GM23338 (cell line): ENCODE measurements at regions not wholly inside any gene's neighbourhood (a gene's known extent, or its start where the extent isn't known, plus 50 kb on each side); places are given as distances from the start of the nearest gene placed in this dataset.

Experiments
- ATAC-seq: fragments of 200-7000 bp; cut with Tn5 transposase; 3 replicates; pipeline ENCODE4 v1.9.1; 2020
- DNase-seq: peaks from one replicate; pipeline ENCODE4 v3.0.0-alpha.2; 2015; ENCODE audit warnings: low spot score
- H2AFZ ChIP-seq: fragments of 200-600 bp; sonication (generic); 2 replicates; pipeline ENCODE4 v1.8.0; 2016; ENCODE audit warnings: antibody characterized with exemption, mild to moderate bottlenecking, moderate library complexity
- H3F3A ChIP-seq: fragments of 200-600 bp; sonication (generic); replicated peaks from 2 replicates; pipeline ENCODE4 v1.8.0; 2017; ENCODE audit warnings: antibody characterized with exemption, mixed run types, low read depth
- H3K27ac ChIP-seq: fragments of 200-600 bp; sonication (generic); 2 replicates; pipeline ENCODE4 v1.6.1; 2016; ENCODE audit warnings: low read depth
- H3K27me3 ChIP-seq: fragments of 200-600 bp; sonication (generic); 2 replicates; pipeline ENCODE4 v1.8.0; 2016; ENCODE audit warnings: mild to moderate bottlenecking, mixed run types, moderate library complexity; ENCODE audit not compliant: insufficient read depth
- H3K36me3 ChIP-seq: fragments of 200-600 bp; sonication (generic); 2 replicates; pipeline ENCODE4 v1.8.0; 2016; ENCODE audit warnings: mild to moderate bottlenecking; ENCODE audit not compliant: insufficient read depth
- H3K4me1 ChIP-seq: fragments of 200-600 bp; sonication (generic); 2 replicates; pipeline ENCODE4 v1.8.0; 2016; ENCODE audit warnings: mild to moderate bottlenecking, moderate library complexity; ENCODE audit not compliant: insufficient read depth
- H3K4me2 ChIP-seq: fragments of 200-600 bp; sonication (generic); 2 replicates; pipeline ENCODE4 v1.7.1; 2017; ENCODE audit warnings: mixed run types
- H3K4me3 ChIP-seq: fragments of 200-600 bp; sonication (generic); 2 replicates; pipeline ENCODE4 v1.6.1; 2016; ENCODE audit warnings: mixed run types
- H3K79me2 ChIP-seq: fragments of 200-600 bp; sonication (generic); replicated peaks from 2 replicates; pipeline ENCODE4 v1.8.0; 2017; ENCODE audit warnings: mild to moderate bottlenecking; ENCODE audit not compliant: insufficient read depth
- H3K9me2 ChIP-seq: fragments of 200-600 bp; sonication (generic); 2 replicates; pipeline ENCODE4 v1.8.0; 2017; ENCODE audit not compliant: insufficient read depth
- H4K20me1 ChIP-seq: fragments of 200-600 bp; sonication (generic); replicated peaks from 2 replicates; pipeline ENCODE4 v1.8.0; 2017; ENCODE audit warnings: mild to moderate bottlenecking; ENCODE audit not compliant: insufficient read depth
- H3K27ac Mint-ChIP-seq: 2 replicates; pipeline ENCODE4 v1.8.0; 2020; ENCODE audit warnings: inconsistent platforms, mild to moderate bottlenecking, moderate library complexity, mixed read lengths
- H3K27me3 Mint-ChIP-seq: 3 replicates; pipeline ENCODE4 v1.8.0; 2022; ENCODE audit warnings: low read depth, mild to moderate bottlenecking, moderate library complexity, mixed read lengths, inconsistent platforms; ENCODE audit not compliant: insufficient read depth, poor library complexity
- H3K36me3 Mint-ChIP-seq: 3 replicates; pipeline ENCODE4 v1.8.0; 2021; ENCODE audit warnings: low read depth, mild to moderate bottlenecking, inconsistent platforms, moderate library complexity, mixed read lengths
- H3K4me1 Mint-ChIP-seq: 3 replicates; pipeline ENCODE4 v1.8.0; 2020; ENCODE audit warnings: mild to moderate bottlenecking, inconsistent platforms, mixed read lengths
- H3K4me3 Mint-ChIP-seq: 3 replicates; pipeline ENCODE4 v1.8.0; 2021; ENCODE audit warnings: moderate library complexity, mild to moderate bottlenecking, inconsistent platforms, mixed read lengths
- H3K9me3 Mint-ChIP-seq: 3 replicates; pipeline ENCODE4 v1.8.0; 2020; ENCODE audit warnings: moderate library complexity, mild to moderate bottlenecking, inconsistent platforms, mixed read lengths
- EZH2 ChIP-seq: fragments of 200-600 bp; sonication (generic); IDR thresholded peaks from one replicate; pipeline ENCODE4 v1.8.0; 2017; ENCODE audit warnings: antibody characterized with exemption, mild to moderate bottlenecking, low read depth; ENCODE audit not compliant: unreplicated experiment
- EZH2phosphoT487 ChIP-seq: fragments of 200-600 bp; sonication (generic); IDR thresholded peaks from one replicate; pipeline ENCODE4 v1.8.1; 2018; ENCODE audit warnings: antibody characterized with exemption; ENCODE audit not compliant: unreplicated experiment
- STAT1 ChIP-seq: IDR thresholded peaks from one replicate; pipeline ENCODE4 v1.6.1; 2016; ENCODE audit warnings: antibody characterized with exemption; ENCODE audit not compliant: unreplicated experiment
- ZNF462 ChIP-seq: fragments of 250-450 bp; sonication (Bioruptor Pico); IDR thresholded peaks from 2 replicates; pipeline ENCODE4 v1.5.0; 2020; ENCODE audit warnings: mild to moderate bottlenecking, moderate library complexity

GRCh38 chr2:18677280-18677679 lies 87.9 kb upstream of the NT5C1B start (continued):
- no peak for TF ChIP-seq ZNF462 (CRISPR knock-in tag)

- Mint-ChIP-seq H3K27me3 (peaks cover 2% of the 10 kb centered on the region), H3K4me3 (no peak overlapping the region), H3K4me1 (no peaks in the 10 kb centered on the region), H3K27ac (no peak overlapping the region), H3K36me3 (no peaks in the 10 kb centered on the region), H3K9me3 (peaks cover 8% of the 10 kb centered on the region; the same call in 2 of the 3 replicates)
- 0 out of 2 replicates have a peak, but pooled peaks cover 3% of the 10 kb centered on the region for H3K9me2 ChIP-seq
- H3K27ac ChIP-seq = no peak overlapping the region
- H3K79me2 ChIP-seq = no peaks in the 10 kb centered on the region
- no peak overlapping the region for H3K4me2 ChIP-seq
- H3F3A ChIP-seq = no peaks in the 10 kb centered on the region
- no peaks in the 10 kb centered on the region for H3K27me3 ChIP-seq
- ATAC-seq (no peak), DNase-seq (no peak)
- H3K36me3 ChIP-seq = no peaks in the 10 kb centered on the region
- H4K20me1 ChIP-seq = no peaks in the 10 kb centered on the region
- TF ChIP-seq EZH2phosphoT487 = no peak
- no peak for TF ChIP-seq EZH2
- H3K4me3 ChIP-seq = no peak overlapping the region
- no peak overlapping the region for H2AFZ ChIP-seq
- H3K4me1 ChIP-seq = no peaks in the 10 kb centered on the region
Observed at GRCh38 chr2:18674309-18674708, 84.9 kb upstream of the NT5C1B start.

- H3K27ac Mint-ChIP-seq = no peak overlapping the region
- Histone ChIP-seq H3K27me3 (no peaks in the 10 kb centered on the region), H2AFZ (no peak overlapping the region), H3K4me1 (no peaks in the 10 kb centered on the region), H3K27ac (no peak overlapping the region), H3F3A (no peaks in the 10 kb centered on the region), H3K79me2 (no peaks in the 10 kb centered on the region), H3K4me2 (no peak overlapping the region), H3K9me2 (no peaks in the 10 kb centered on the region), H4K20me1 (no peaks in the 10 kb centered on the region), H3K36me3 (no peaks in the 10 kb centered on the region), H3K4me3 (no peak overlapping the region)
- no peak for TF ChIP-seq STAT1
- peaks cover 8% of the 10 kb centered on the region; the same call in 2 of the 3 replicates for H3K9me3 Mint-ChIP-seq
- H3K36me3 Mint-ChIP-seq = no peaks in the 10 kb centered on the region
- no peak for ATAC-seq
- H3K4me1 Mint-ChIP-seq = no peaks in the 10 kb centered on the region
- H3K27me3 Mint-ChIP-seq = peaks cover 2% of the 10 kb centered on the region
- H3K4me3 Mint-ChIP-seq = no peak overlapping the region
- no peak for DNase-seq
Observed at GRCh38 chr2:18671363-18671762, 82.0 kb upstream of the NT5C1B start.
